ENCODE measurements at regions not wholly inside any gene's neighbourhood (a gene's known extent, or its start where the extent isn't known, plus 50 kb on each side); places are given as distances from the start of the nearest gene placed in this dataset.

DNA sequence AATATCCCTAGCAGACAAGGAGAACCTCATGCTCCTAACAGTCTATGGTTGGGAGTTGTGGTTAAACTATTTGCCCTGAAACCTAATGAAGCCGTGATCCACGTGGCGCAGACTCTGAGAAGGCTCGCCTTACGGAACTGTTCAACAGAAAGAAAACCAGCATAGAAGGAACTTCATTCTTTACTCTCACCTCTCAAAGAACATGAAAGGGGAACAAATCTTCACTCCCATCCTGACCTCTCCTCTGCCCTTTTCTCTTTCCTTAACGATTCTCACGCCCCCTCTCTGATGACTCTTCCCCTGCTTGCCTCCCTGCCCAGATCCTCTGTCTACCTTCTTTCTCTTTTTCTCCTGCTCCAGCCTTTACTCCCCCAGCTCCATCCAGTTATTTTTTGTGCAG is 54.2 kb downstream of the IRAG1 start:
- no peaks in the 10 kb centered on the region for H3K9me3 Mint-ChIP-seq (ENCODE audit: insufficient read depth)
- H3K79me2 ChIP-seq (ENCODE audit: control insufficient read depth, insufficient read depth, low read length), result no peaks in the 10 kb centered on the region
- ATAC-seq (ENCODE audit: low read depth) (no peak), DNase-seq (peak; percentile 43)
- intact Hi-C loops (cut with micrococcal nuclease), result no loop called here
- H3K27ac Mint-ChIP-seq, result peak overlapping the region; percentile 94
- 10% methylated on average over 4 of the region's 7 CpGs for WGBS (ENCODE audit: insufficient coverage)
- peak overlapping the region; percentile 87 to 88 for H3K27ac ChIP-seq (ENCODE audit: low read length in 2 of 2)
- TF ChIP-seq EZH2 (IDR thresholded peaks at IDR 0.05; ENCODE audit: borderline replicate concordance, insufficient read depth, low read depth, low read length, poor library complexity, severe bottlenecking), result no peak
- TF ChIP-seq, protein P1, sequence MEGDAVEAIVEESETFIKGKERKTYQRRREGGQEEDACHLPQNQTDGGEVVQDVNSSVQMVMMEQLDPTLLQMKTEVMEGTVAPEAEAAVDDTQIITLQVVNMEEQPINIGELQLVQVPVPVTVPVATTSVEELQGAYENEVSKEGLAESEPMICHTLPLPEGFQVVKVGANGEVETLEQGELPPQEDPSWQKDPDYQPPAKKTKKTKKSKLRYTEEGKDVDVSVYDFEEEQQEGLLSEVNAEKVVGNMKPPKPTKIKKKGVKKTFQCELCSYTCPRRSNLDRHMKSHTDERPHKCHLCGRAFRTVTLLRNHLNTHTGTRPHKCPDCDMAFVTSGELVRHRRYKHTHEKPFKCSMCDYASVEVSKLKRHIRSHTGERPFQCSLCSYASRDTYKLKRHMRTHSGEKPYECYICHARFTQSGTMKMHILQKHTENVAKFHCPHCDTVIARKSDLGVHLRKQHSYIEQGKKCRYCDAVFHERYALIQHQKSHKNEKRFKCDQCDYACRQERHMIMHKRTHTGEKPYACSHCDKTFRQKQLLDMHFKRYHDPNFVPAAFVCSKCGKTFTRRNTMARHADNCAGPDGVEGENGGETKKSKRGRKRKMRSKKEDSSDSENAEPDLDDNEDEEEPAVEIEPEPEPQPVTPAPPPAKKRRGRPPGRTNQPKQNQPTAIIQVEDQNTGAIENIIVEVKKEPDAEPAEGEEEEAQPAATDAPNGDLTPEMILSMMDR (IDR thresholded peaks at IDR 0.05), result no peak
- POLR2A ChIA-PET, result interaction anchor here (0.5 to 1.2 kb wide), 3 partner anchors 9 to 55 kb away, joined by 3 to 5 read pairs (median 3); no protein-coding TSS in a partner anchor
- no peaks in the 10 kb centered on the region for H3K27me3 ChIP-seq (replicated peaks in 1 of 4; ENCODE audit: control extremely low read depth in 1 of 4, control insufficient read depth in 3 of 4, insufficient read depth in 4 of 4, low read length in 3 of 4)
- peaks cover 50 to 69% of the 10 kb centered on the region in 2 donors for H3K4me1 ChIP-seq (ENCODE audit: control insufficient read depth in 2 of 2, insufficient read depth in 2 of 2, low read length in 2 of 2)
- no peaks in the 10 kb centered on the region for H3K27me3 Mint-ChIP-seq
- H3K4me1 Mint-ChIP-seq, result peaks cover 73% of the 10 kb centered on the region
- CTCF ChIA-PET, result interaction anchor here (0.6 to 2.0 kb wide), 4 partner anchors 14 to 99 kb away, joined by 3 to 7 read pairs (median 4); partner anchors contain the start of gene RNF141
- peak overlapping the region; percentile 69 for H3K4me2 ChIP-seq (replicated peaks; ENCODE audit: low read depth, low read length, poor library complexity, severe bottlenecking)
- no peaks in the 10 kb centered on the region for H3K36me3 ChIP-seq (replicated peaks in 1 of 2; ENCODE audit: control extremely low read depth in 1 of 2, control insufficient read depth in 1 of 2, extremely low read depth in 1 of 2, insufficient read depth in 2 of 2, low read length in 1 of 2)
- no peaks in the 10 kb centered on the region for H3K9me3 ChIP-seq (ENCODE audit: control extremely low read depth in 1 of 3, control insufficient read depth in 2 of 3, insufficient read depth in 1 of 3, low read length in 2 of 3)
- peak overlapping the region; percentile 33 for H3K9ac ChIP-seq (ENCODE audit: low read length)
- H3K4me3 Mint-ChIP-seq, result peak overlapping the region; percentile 64
- H3K4me3 ChIP-seq (ENCODE audit: control extremely low read depth in 1 of 5, extremely low read depth in 1 of 5, insufficient read depth in 1 of 5, low read depth in 2 of 5, low read length in 4 of 5), result peak overlapping the region in 1 of 5 experiments; percentile 17
- peak overlapping the region; percentile 60 for H2AFZ ChIP-seq (ENCODE audit: insufficient read depth, low read depth, low read length, poor library complexity, severe bottlenecking)
- H4K20me1 ChIP-seq (ENCODE audit: control insufficient read depth, insufficient read depth, low read length, poor library complexity, severe bottlenecking), result no peaks in the 10 kb centered on the region

DNA sequence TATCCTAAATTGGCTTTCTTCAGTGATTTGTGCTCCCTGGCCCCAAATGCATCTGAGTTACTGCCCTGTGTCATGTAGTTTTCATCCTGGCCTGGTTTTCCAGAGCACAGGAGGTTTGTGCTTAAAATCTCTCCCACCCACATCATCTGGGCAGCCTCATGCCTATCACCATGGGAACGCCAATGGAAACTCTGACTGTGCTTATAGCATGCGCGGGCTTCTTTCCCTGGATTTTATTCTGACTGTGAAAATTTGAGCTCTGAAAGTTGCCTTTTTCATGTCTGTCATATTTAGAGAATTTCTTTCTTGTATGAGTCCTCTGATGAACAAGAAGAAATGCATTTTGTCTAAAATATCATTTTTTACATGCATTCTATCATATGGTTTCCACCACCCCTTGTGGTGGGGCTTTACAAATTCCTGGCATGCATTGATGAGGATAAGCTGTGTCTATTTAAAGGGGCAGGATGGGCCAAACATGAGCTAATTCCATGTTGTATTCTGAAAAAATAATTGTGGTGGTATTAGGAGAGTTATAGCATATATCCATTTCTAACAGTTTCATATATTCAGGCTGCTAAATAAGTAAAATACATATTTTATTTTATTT is 55.1 kb downstream of the IRAG1 start:
- H3K4me1 Mint-ChIP-seq, result peaks cover 67% of the 10 kb centered on the region
- no peaks in the 10 kb centered on the region for H3K9me3 Mint-ChIP-seq (ENCODE audit: insufficient read depth)
- no peaks in the 10 kb centered on the region for H3K9me3 ChIP-seq (ENCODE audit: control extremely low read depth in 1 of 3, control insufficient read depth in 2 of 3, insufficient read depth in 1 of 3, low read length in 2 of 3)
- no peak for ATAC-seq (ENCODE audit: low read depth)
- no peaks in the 10 kb centered on the region for H3K27me3 ChIP-seq (replicated peaks in 1 of 4; ENCODE audit: control extremely low read depth in 1 of 4, control insufficient read depth in 3 of 4, insufficient read depth in 4 of 4, low read length in 3 of 4)
- no peak overlapping the region for H3K9ac ChIP-seq (ENCODE audit: low read length)
- no peaks in the 10 kb centered on the region for H4K20me1 ChIP-seq (ENCODE audit: control insufficient read depth, insufficient read depth, low read length, poor library complexity, severe bottlenecking)
- no peak overlapping the region for H3K4me2 ChIP-seq (replicated peaks; ENCODE audit: low read depth, low read length, poor library complexity, severe bottlenecking)
- no peak overlapping the region for H3K4me3 ChIP-seq (ENCODE audit: control extremely low read depth in 1 of 5, extremely low read depth in 1 of 5, insufficient read depth in 1 of 5, low read depth in 2 of 5, low read length in 4 of 5)
- H3K36me3 ChIP-seq (replicated peaks in 1 of 2; ENCODE audit: control extremely low read depth in 1 of 2, control insufficient read depth in 1 of 2, extremely low read depth in 1 of 2, insufficient read depth in 2 of 2, low read length in 1 of 2), result no peaks in the 10 kb centered on the region
- CTCF ChIA-PET, result interaction anchor here (0.8 to 3.0 kb wide), 9 partner anchors 9 to 97 kb away, joined by 3 to 13 read pairs (median 3); partner anchors contain the start of gene RNF141
- POLR2A ChIA-PET, result interaction anchor here (0.5 to 0.6 kb wide), 2 partner anchors 16 to 94 kb away, joined by 4 to 6 read pairs; no protein-coding TSS in a partner anchor
- peaks cover 44 to 62% of the 10 kb centered on the region in 2 donors for H3K4me1 ChIP-seq (ENCODE audit: control insufficient read depth in 2 of 2, insufficient read depth in 2 of 2, low read length in 2 of 2)
- intact Hi-C loops (cut with micrococcal nuclease), result no loop called here
- H3K27ac ChIP-seq (ENCODE audit: low read length in 2 of 2), result no peak overlapping the region
- H3K27me3 Mint-ChIP-seq, result no peaks in the 10 kb centered on the region
- H3K4me3 Mint-ChIP-seq, result no peak overlapping the region
- no peak overlapping the region for H3K27ac Mint-ChIP-seq
- DNase-seq, result no peak
- no peak for TF ChIP-seq EZH2 (IDR thresholded peaks at IDR 0.05; ENCODE audit: borderline replicate concordance, insufficient read depth, low read depth, low read length, poor library complexity, severe bottlenecking)
- TF ChIP-seq, protein P1 (IDR thresholded peaks at IDR 0.05), result no peak
- WGBS (ENCODE audit: insufficient coverage), result no CpG with 5 or more reads among the region's 3 CpGs
- H2AFZ ChIP-seq (ENCODE audit: insufficient read depth, low read depth, low read length, poor library complexity, severe bottlenecking), result no peak overlapping the region
- H3K79me2 ChIP-seq (ENCODE audit: control insufficient read depth, insufficient read depth, low read length), result no peaks in the 10 kb centered on the region

Measured in B cell (primary cell).